HEK293 (cell line): ENCODE measurements at regions not wholly inside any gene's neighbourhood (a gene's known extent, or its start where the extent isn't known, plus 50 kb on each side); places are given as distances from the start of the nearest gene placed in this dataset.

ENCODE experiments used
- CTCF ChIP-seq: fragments of 450-650 bp; formaldehyde crosslinking; IDR thresholded peaks from 2 replicates; pipeline ENCODE4 v1.5.1; 2016; ENCODE audit warnings: missing biosample characterization, missing genetic modification characterization
- ZBTB49 ChIP-seq: fragments of 450-650 bp; formaldehyde crosslinking; IDR thresholded peaks from 2 replicates; pipeline ENCODE4 v1.5.1; 2016; ENCODE audit warnings: missing biosample characterization, missing genetic modification characterization, low read depth
- ZNF155 ChIP-seq: fragments of 450-650 bp; formaldehyde crosslinking; IDR thresholded peaks from 2 replicates; pipeline ENCODE4 v1.5.1; 2016; ENCODE audit warnings: missing biosample characterization, missing genetic modification characterization
- ZNF785 ChIP-seq: fragments of 450-650 bp; formaldehyde crosslinking; IDR thresholded peaks from 2 replicates; pipeline ENCODE4 v1.5.1; 2016; ENCODE audit warnings: missing biosample characterization, missing genetic modification characterization

GRCh38 chr4:19783667-19784223 is 468.0 kb upstream of the SLIT2 start:
- TF ChIP-seq ZNF785 (tag by site-specific recombination) (no peak), ZNF155 (tag by site-specific recombination) (no peak), ZBTB49 (tag by site-specific recombination) (no peak), CTCF (tag by site-specific recombination) (no peak)
